GM23248 (cell line): ENCODE measurements at regions not wholly inside any gene's neighbourhood (a gene's known extent, or its start where the extent isn't known, plus 50 kb on each side); places are given as distances from the start of the nearest gene placed in this dataset.

Source experiments
- DNase-seq: peaks from one replicate; pipeline ENCODE4 v3.0.0-alpha.2; 2015
- H2AFZ ChIP-seq: fragments of 200-600 bp; sonication (generic); 2 replicates; pipeline ENCODE4 v1.6.1; 2016; ENCODE audit warnings: antibody characterized with exemption
- H3F3A ChIP-seq: fragments of 200-600 bp; sonication (generic); 2 replicates; pipeline ENCODE4 v1.6.1; 2016; ENCODE audit warnings: mild to moderate bottlenecking, antibody characterized with exemption, mixed run types; ENCODE audit not compliant: insufficient read depth
- H3K27ac ChIP-seq: fragments of 200-600 bp; sonication (generic); 2 replicates; pipeline ENCODE4 v1.5.1; 2016; ENCODE audit warnings: mild to moderate bottlenecking
- H3K27me3 ChIP-seq: fragments of 200-600 bp; sonication (generic); replicated peaks from 2 replicates; pipeline ENCODE4 v1.6.1; 2016; ENCODE audit warnings: mild to moderate bottlenecking; ENCODE audit not compliant: insufficient read depth
- H3K36me3 ChIP-seq: fragments of 200-600 bp; sonication (generic); 2 replicates; pipeline ENCODE4 v1.6.1; 2016; ENCODE audit warnings: low read depth, mild to moderate bottlenecking
- H3K4me1 ChIP-seq: fragments of 200-600 bp; sonication (generic); 2 replicates; pipeline ENCODE4 v1.6.1; 2016; ENCODE audit warnings: mild to moderate bottlenecking; ENCODE audit not compliant: insufficient read depth
- H3K4me2 ChIP-seq: fragments of 200-600 bp; sonication (generic); one replicate; pipeline ENCODE4 v1.6.1; 2016; ENCODE audit warnings: mild to moderate bottlenecking; ENCODE audit not compliant: unreplicated experiment
- H3K4me3 ChIP-seq: fragments of 200-600 bp; sonication (generic); 2 replicates; pipeline ENCODE4 v1.5.1; 2016; ENCODE audit warnings: mild to moderate bottlenecking
- H3K79me2 ChIP-seq: fragments of 200-600 bp; sonication (generic); 2 replicates; pipeline ENCODE4 v1.6.1; 2016; ENCODE audit warnings: mild to moderate bottlenecking; ENCODE audit not compliant: insufficient read depth
- H3K9ac ChIP-seq: fragments of 200-600 bp; sonication (generic); 2 replicates; pipeline ENCODE4 v1.6.1; 2016; ENCODE audit warnings: mild to moderate bottlenecking
- H3K9me2 ChIP-seq: fragments of 200-600 bp; sonication (generic); 2 replicates; pipeline ENCODE4 v1.6.1; 2016; ENCODE audit warnings: mixed run types, mild to moderate bottlenecking, moderate library complexity; ENCODE audit not compliant: insufficient read depth
- H3K9me3 ChIP-seq: fragments of 200-600 bp; sonication (generic); one replicate; pipeline ENCODE4 v1.6.1; 2017; ENCODE audit warnings: low read depth
- H4K20me1 ChIP-seq: fragments of 200-600 bp; sonication (generic); 2 replicates; pipeline ENCODE4 v1.6.0; 2016; ENCODE audit not compliant: insufficient read depth
- EZH2 ChIP-seq: fragments of 200-600 bp; sonication (generic); IDR thresholded peaks from 2 replicates; pipeline ENCODE4 v1.6.1; 2018; ENCODE audit warnings: antibody characterized with exemption, mild to moderate bottlenecking; ENCODE audit not compliant: insufficient read depth, poor library complexity, severe bottlenecking
- EZH2phosphoT487 ChIP-seq: fragments of 200-600 bp; sonication (generic); IDR thresholded peaks from 2 replicates; pipeline ENCODE4 v1.6.1; 2018; ENCODE audit warnings: antibody characterized with exemption, moderate library complexity, mild to moderate bottlenecking, low read depth; ENCODE audit not compliant: insufficient read depth
- WGBS, 2 experiments: methylation state at CpG; one replicate each; pipeline ENCODE4 v1.1.6; 2015 to 2017; ENCODE audit warnings: low lambda C conversion rate in 2 of 2, low coverage in 1 of 2; ENCODE audit errors: missing lambda C conversion rate in 2 of 2; 5-methylcytosine and 5-hydroxymethylcytosine counted together
- in situ Hi-C: fragments of 300-500 bp; cut with MboI; formaldehyde crosslinking; loops from 2 replicates; pipeline ENCODE4 v1.15.0; 2020

DNA sequence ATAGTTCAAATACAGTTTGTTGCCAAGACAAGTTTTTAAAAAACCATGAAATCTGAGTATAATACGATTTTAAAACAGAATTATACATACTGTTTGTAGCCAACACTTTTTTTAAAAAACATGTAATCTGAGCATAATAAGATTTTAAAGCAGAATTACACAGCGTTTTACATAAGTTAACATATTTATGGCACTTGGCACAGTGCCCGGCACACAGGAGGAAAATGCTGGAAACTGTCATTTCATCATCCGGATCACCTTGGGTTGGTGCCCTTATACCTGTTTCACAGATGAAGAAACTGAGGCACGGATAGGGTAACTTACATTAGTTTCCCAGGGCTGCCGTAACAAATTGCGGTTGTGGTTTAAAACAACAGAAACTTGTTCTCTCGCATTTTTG lies 193.0 kb downstream of the BMP7 start:
- Histone ChIP-seq H3K36me3 (no peaks in the 10 kb centered on the region), H3F3A (peaks cover 23% of the 10 kb centered on the region), H3K27ac (no peak overlapping the region), H3K27me3 (peaks cover 18% of the 10 kb centered on the region; the same call in 1 of the 2 replicates), H3K4me3 (no peak overlapping the region), H3K9me3 (no peaks in the 10 kb centered on the region), H3K4me1 (peaks cover 16% of the 10 kb centered on the region), H4K20me1 (no peaks in the 10 kb centered on the region), H3K9ac (no peak overlapping the region), H3K79me2 (no peaks in the 10 kb centered on the region), H2AFZ (no peak overlapping the region), H3K4me2 (no peak overlapping the region), H3K9me2 (no peaks in the 10 kb centered on the region)
- DNase-seq, result no peak
- in situ Hi-C loops, result no loop called here
- TF ChIP-seq EZH2phosphoT487 (no peak), EZH2 (no peak)
- 62 to 63% methylated on average over 8 of the region's 8 CpGs for WGBS, 2 experiments

- no peak for DNase-seq
- in situ Hi-C loops, result no loop called here
- H3K36me3 ChIP-seq, result no peaks in the 10 kb centered on the region
- no peak overlapping the region for H3K9ac ChIP-seq
- H2AFZ ChIP-seq, result no peak overlapping the region
- H3K4me3 ChIP-seq, result no peak overlapping the region
- no peak overlapping the region for H3K4me2 ChIP-seq
- no peaks in the 10 kb centered on the region for H3K79me2 ChIP-seq
- H3F3A ChIP-seq, result peaks cover 32% of the 10 kb centered on the region
- WGBS, 2 experiments, result 80 to 81% methylated on average over 12 of the region's 12 CpGs
- H3K9me3 ChIP-seq, result no peaks in the 10 kb centered on the region
- TF ChIP-seq EZH2 (no peak), EZH2phosphoT487 (no peak)
- no peak overlapping the region for H3K27ac ChIP-seq
- no peaks in the 10 kb centered on the region for H4K20me1 ChIP-seq
- peaks cover 18% of the 10 kb centered on the region for H3K4me1 ChIP-seq
- H3K27me3 ChIP-seq, result peaks cover 11% of the 10 kb centered on the region; the same call in 1 of the 2 replicates
- no peaks in the 10 kb centered on the region for H3K9me2 ChIP-seq
Observed at GRCh38 chr20:57074386-57074785, 192.1 kb downstream of the BMP7 start.

DNA sequence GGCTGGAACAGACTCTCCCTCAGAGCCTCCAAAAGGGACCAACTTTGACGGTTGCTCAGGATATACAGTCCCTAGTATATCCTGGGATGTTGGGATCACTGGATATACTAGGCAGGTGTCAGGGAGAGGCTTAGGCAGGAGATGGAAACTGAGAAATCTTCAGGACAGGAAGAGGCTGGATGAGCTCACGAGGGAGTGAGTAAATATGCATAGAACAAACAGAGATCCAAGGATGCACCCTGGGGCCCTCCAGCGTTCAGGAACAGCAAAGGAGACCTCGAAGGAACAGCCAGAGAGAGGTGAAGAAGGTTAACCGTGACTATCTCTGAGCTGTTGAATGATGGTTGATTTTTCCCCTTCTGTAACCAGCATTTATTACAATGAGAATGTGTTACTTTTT lies 191.3 kb downstream of the BMP7 start:
- H4K20me1 ChIP-seq, result no peaks in the 10 kb centered on the region
- no peak for DNase-seq
- no peak overlapping the region for H3K9ac ChIP-seq
- peaks cover 19% of the 10 kb centered on the region for H3K4me1 ChIP-seq
- in situ Hi-C loops, result loop anchor here (25.0 kb wide), 2 partner anchors 412 to 1137 kb away; no protein-coding TSS in a partner anchor
- H3K4me2 ChIP-seq, result no peak overlapping the region
- no peaks in the 10 kb centered on the region for H3K36me3 ChIP-seq
- peaks cover 40% of the 10 kb centered on the region for H3F3A ChIP-seq
- no peaks in the 10 kb centered on the region for H3K9me3 ChIP-seq
- 75 to 78% methylated on average over 5 of the region's 5 CpGs for WGBS, 2 experiments
- H3K9me2 ChIP-seq, result no peaks in the 10 kb centered on the region
- H3K79me2 ChIP-seq, result no peaks in the 10 kb centered on the region
- 0 out of 2 replicates have a peak, but pooled peaks cover 9% of the 10 kb centered on the region for H3K27me3 ChIP-seq
- no peak overlapping the region for H2AFZ ChIP-seq
- H3K27ac ChIP-seq, result no peak overlapping the region
- no peak for TF ChIP-seq EZH2
- TF ChIP-seq EZH2phosphoT487, result no peak
- no peak overlapping the region for H3K4me3 ChIP-seq

DNA sequence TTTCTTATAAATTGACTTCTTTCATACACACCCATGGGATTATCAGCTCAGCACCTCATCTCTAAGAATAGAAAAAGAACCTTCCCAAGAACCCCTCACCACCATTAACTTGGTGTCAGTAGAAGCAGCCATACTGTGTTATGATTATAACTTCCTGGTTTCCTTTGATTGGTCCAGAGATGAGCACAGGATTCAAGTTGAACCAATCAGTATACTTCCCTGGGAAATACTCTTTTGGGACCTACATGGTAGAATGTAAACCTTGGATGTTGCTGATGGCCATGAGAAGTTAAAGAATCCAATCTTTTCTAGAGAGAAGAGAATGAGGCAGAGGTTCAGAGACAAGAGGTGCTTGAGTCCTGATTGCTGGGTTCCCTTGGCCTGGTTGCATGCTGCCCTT lies 190.8 kb downstream of the BMP7 start:
- no peak for TF ChIP-seq EZH2
- TF ChIP-seq EZH2phosphoT487, result no peak

GRCh38 chr20:57076152-57076652 lies 190.2 kb downstream of the BMP7 start:
- DNase-seq, result peak; percentile 88
- no peaks in the 10 kb centered on the region for H3K9me2 ChIP-seq
- H3K27ac ChIP-seq, result peak overlapping the region; percentile 75
- peaks cover 46% of the 10 kb centered on the region for H3F3A ChIP-seq
- no peaks in the 10 kb centered on the region for H3K36me3 ChIP-seq
- TF ChIP-seq EZH2, result no peak
- TF ChIP-seq EZH2phosphoT487, result no peak
- peaks cover 19% of the 10 kb centered on the region for H3K4me1 ChIP-seq
- in situ Hi-C loops, result loop anchor here (25.0 kb wide), 2 partner anchors 411 to 1136 kb away; no protein-coding TSS in a partner anchor
- H4K20me1 ChIP-seq, result no peaks in the 10 kb centered on the region
- H3K79me2 ChIP-seq, result no peaks in the 10 kb centered on the region
- 0 out of 2 replicates have a peak, but pooled peaks cover 8% of the 10 kb centered on the region for H3K27me3 ChIP-seq
- H2AFZ ChIP-seq, result peak overlapping the region; percentile 14
- 19 to 20% methylated on average over 11 of the region's 11 CpGs for WGBS, 2 experiments
- peak overlapping the region; percentile 48 for H3K4me2 ChIP-seq
- no peaks in the 10 kb centered on the region for H3K9me3 ChIP-seq
- no peak overlapping the region for H3K4me3 ChIP-seq
- peak overlapping the region; percentile 47 for H3K9ac ChIP-seq

More for the DNA sequence above, 190.8 kb downstream of the BMP7 start:
- H3K4me2 ChIP-seq, result peak overlapping the region; percentile 48
- H3K9me3 ChIP-seq, result no peaks in the 10 kb centered on the region
- peaks cover 45% of the 10 kb centered on the region for H3F3A ChIP-seq
- H3K27ac ChIP-seq, result peak overlapping the region; percentile 75
- no peak overlapping the region for H3K4me3 ChIP-seq
- no peaks in the 10 kb centered on the region for H3K9me2 ChIP-seq
- no peak for DNase-seq
- 0 out of 2 replicates have a peak, but pooled peaks cover 9% of the 10 kb centered on the region for H3K27me3 ChIP-seq
- in situ Hi-C loops, result loop anchor here (25.0 kb wide), 2 partner anchors 412 to 1137 kb away; no protein-coding TSS in a partner anchor
- H3K4me1 ChIP-seq, result peaks cover 19% of the 10 kb centered on the region
- no peaks in the 10 kb centered on the region for H3K79me2 ChIP-seq
- peak overlapping the region; percentile 47; the same call in 1 of the 2 replicates for H3K9ac ChIP-seq
- no peaks in the 10 kb centered on the region for H3K36me3 ChIP-seq
- H2AFZ ChIP-seq, result no peak overlapping the region
- H4K20me1 ChIP-seq, result no peaks in the 10 kb centered on the region
